HG02852 (cell line): ENCODE measurements at regions not wholly inside any gene's neighbourhood (a gene's known extent, or its start where the extent isn't known, plus 50 kb on each side); places are given as distances from the start of the nearest gene placed in this dataset.
"Not testable (repeated sequence)": the region's sequence is repeated elsewhere in the genome, so short reads cannot be mapped to it uniquely, and the experiment has no call there.

Experiments
- ATAC-seq: cut with Tn5 transposase; IDR thresholded peaks from one replicate; pipeline ENCODE4 v1.9.1; 2021; ENCODE audit warnings: mild to moderate bottlenecking, moderate library complexity; ENCODE audit not compliant: unreplicated experiment

- no peak for ATAC-seq
These were observed 180.0 kb upstream of the CXCR4 start for GRCh38 chr2:136297994-136298393.

GRCh38 chr2:136297312-136297711 is 179.4 kb upstream of the CXCR4 start:
- ATAC-seq, result no peak

GRCh38 chr2:136295168-136295567 is 177.2 kb upstream of the CXCR4 start:
- ATAC-seq, result no peak

- ATAC-seq, result no peak
These were observed 173.9 kb upstream of the CXCR4 start for GRCh38 chr2:136291871-136292270.

GRCh38 chr2:136290326-136290725 is 172.4 kb upstream of the CXCR4 start:
- ATAC-seq, result no peak

- ATAC-seq, result no peak
These were observed 170.3 kb upstream of the CXCR4 start for GRCh38 chr2:136288249-136288648.

- no peak for ATAC-seq
These were observed 168.5 kb upstream of the CXCR4 start for GRCh38 chr2:136286423-136286822.

- ATAC-seq, result peak; percentile 62
These were observed 166.5 kb upstream of the CXCR4 start for GRCh38 chr2:136284226-136285119.

GRCh38 chr2:136282251-136282650 is 164.3 kb upstream of the CXCR4 start:
- ATAC-seq, result no peak

- ATAC-seq, result peak; percentile 35
These were observed 163.5 kb upstream of the CXCR4 start for GRCh38 chr2:136281281-136282114.

GRCh38 chr2:136266346-136266745 is 148.4 kb upstream of the CXCR4 start:
- not testable (repeated sequence) for ATAC-seq

- ATAC-seq, result no peak
These were observed 141.6 kb upstream of the CXCR4 start for GRCh38 chr2:136259551-136259950.

GRCh38 chr2:136257893-136258292 is 139.9 kb upstream of the CXCR4 start:
- no peak for ATAC-seq

- peak; percentile 50 for ATAC-seq
These were observed 137.9 kb upstream of the CXCR4 start for GRCh38 chr2:136255648-136256461.

GRCh38 chr2:136255127-136255526 is 137.2 kb upstream of the CXCR4 start:
- ATAC-seq, result no peak

GRCh38 chr2:136254681-136255080 is 136.7 kb upstream of the CXCR4 start:
- ATAC-seq, result no peak

- peak; percentile 28 for ATAC-seq
These were observed 135.5 kb upstream of the CXCR4 start for GRCh38 chr2:136253288-136254004.

GRCh38 chr2:136251885-136252585 is 134.1 kb upstream of the CXCR4 start:
- ATAC-seq, result no peak

- ATAC-seq, result no peak
These were observed 133.4 kb upstream of the CXCR4 start for GRCh38 chr2:136251197-136251884.
